HEK293 (cell line): ENCODE measurements at regions not wholly inside any gene's neighbourhood (a gene's known extent, or its start where the extent isn't known, plus 50 kb on each side); places are given as distances from the start of the nearest gene placed in this dataset.

Experiments
- CTCF ChIP-seq: fragments of 450-650 bp; formaldehyde crosslinking; IDR thresholded peaks from 2 replicates; pipeline ENCODE4 v1.5.1; 2016; ENCODE audit warnings: missing biosample characterization, missing genetic modification characterization
- PRDM1 ChIP-seq: fragments of 450-650 bp; formaldehyde crosslinking; IDR thresholded peaks from 2 replicates; pipeline ENCODE4; 2016; ENCODE audit warnings: missing biosample characterization, missing genetic modification characterization
- ZBTB7A ChIP-seq: fragments of 450-650 bp; formaldehyde crosslinking; IDR thresholded peaks from 2 replicates; pipeline ENCODE4 v1.5.1; 2016; ENCODE audit warnings: low read depth, missing biosample characterization, missing genetic modification characterization
- ZNF148 ChIP-seq: fragments of 450-650 bp; formaldehyde crosslinking; IDR thresholded peaks from 2 replicates; pipeline ENCODE4 v1.5.0; 2017; ENCODE audit warnings: missing biosample characterization, missing genetic modification characterization, borderline replicate concordance
- ZNF837 ChIP-seq: fragments of 450-650 bp; formaldehyde crosslinking; IDR thresholded peaks from 2 replicates; pipeline ENCODE4 v1.5.1; 2016; ENCODE audit warnings: missing biosample characterization, missing genetic modification characterization
- TF ChIP-seq, protein P1 (sequence below): fragments of 450-650 bp; formaldehyde crosslinking; IDR thresholded peaks from 2 replicates; pipeline ENCODE4 v1.5.1; 2016; ENCODE audit warnings: missing biosample characterization, missing genetic modification characterization

DNA sequence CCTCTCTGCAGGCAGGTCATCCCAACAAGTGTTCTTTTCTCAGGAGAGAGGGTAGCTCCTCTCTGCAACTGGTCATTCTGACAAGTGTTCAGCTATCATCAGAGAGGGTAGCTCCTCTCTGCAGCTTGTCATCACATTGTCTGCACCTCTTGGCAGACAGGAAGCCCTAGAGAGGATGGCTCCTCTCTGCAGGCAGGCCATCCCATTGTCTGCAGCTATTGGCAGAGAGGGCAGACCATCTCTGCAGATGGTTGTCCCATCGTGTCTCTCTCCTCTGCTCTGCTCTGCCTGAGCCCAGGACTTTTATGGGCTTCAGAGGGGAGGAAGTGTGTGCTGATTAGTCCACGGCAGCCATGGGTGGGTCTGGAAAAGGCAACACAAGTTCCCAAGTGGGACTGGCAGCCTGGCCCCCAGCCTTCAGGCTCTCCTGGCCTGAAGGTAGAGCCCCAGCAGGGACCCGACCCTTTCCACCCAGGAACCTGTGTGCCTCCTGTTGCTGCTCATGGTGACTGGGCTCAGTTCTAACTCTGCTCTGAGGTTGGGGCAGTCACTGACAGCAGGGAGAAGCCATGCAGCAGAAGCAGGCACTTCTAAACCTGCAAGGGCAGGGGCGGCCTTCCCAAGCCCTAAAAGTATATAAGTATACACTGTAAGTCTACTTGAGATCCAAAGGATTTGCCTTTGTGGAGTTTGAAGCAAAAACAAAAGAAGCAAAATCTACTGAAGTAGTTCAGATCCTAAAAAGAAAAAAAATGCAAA, 637.9 kb downstream of the PLOD2 start:
- TF ChIP-seq CTCF (tag by site-specific recombination) (no peak), ZNF148 (no peak), ZBTB7A (no peak), ZNF837 (tag by site-specific recombination) (no peak), PRDM1 (tag by site-specific recombination) (no peak)
- TF ChIP-seq, protein P1, sequence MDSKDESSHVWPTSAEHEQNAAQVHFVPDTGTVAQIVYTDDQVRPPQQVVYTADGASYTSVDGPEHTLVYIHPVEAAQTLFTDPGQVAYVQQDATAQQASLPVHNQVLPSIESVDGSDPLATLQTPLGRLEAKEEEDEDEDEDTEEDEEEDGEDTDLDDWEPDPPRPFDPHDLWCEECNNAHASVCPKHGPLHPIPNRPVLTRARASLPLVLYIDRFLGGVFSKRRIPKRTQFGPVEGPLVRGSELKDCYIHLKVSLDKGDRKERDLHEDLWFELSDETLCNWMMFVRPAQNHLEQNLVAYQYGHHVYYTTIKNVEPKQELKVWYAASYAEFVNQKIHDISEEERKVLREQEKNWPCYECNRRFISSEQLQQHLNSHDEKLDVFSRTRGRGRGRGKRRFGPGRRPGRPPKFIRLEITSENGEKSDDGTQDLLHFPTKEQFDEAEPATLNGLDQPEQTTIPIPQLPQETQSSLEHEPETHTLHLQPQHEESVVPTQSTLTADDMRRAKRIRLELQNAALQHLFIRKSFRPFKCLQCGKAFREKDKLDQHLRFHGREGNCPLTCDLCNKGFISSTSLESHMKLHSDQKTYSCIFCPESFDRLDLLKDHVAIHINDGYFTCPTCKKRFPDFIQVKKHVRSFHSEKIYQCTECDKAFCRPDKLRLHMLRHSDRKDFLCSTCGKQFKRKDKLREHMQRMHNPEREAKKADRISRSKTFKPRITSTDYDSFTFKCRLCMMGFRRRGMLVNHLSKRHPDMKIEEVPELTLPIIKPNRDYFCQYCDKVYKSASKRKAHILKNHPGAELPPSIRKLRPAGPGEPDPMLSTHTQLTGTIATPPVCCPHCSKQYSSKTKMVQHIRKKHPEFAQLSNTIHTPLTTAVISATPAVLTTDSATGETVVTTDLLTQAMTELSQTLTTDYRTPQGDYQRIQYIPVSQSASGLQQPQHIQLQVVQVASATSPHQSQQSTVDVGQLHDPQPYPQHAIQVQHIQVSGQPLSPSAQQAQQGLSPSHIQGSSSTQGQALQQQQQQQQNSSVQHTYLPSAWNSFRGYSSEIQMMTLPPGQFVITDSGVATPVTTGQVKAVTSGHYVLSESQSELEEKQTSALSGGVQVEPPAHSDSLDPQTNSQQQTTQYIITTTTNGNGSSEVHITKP (tag by site-specific recombination), result no peak
